ENCODE measurements at regions not wholly inside any gene's neighbourhood (a gene's known extent, or its start where the extent isn't known, plus 50 kb on each side); places are given as distances from the start of the nearest gene placed in this dataset.

- DNase-seq = no peak
Observed at GRCh38 chr6:132995432-132995831, 181.1 kb downstream of the RPS12 start.

GRCh38 chr6:132998418-132998817, 184.0 kb downstream of the RPS12 start:
- POLR2A ChIA-PET = no interaction called here
- peaks cover 0 to 2% (median 0%) of the 10 kb centered on the region in 5 experiments for H3K9me3 ChIP-seq (ENCODE audit: control extremely low read depth in 1 of 5, control insufficient read depth in 4 of 5, insufficient read depth in 2 of 5, low read depth in 1 of 5, low read length in 4 of 5)
- no peaks in the 10 kb centered on the region for H3K4me1 ChIP-seq (ENCODE audit: control extremely low read depth in 1 of 4, control insufficient read depth in 4 of 4, insufficient read depth in 4 of 4, low read length in 3 of 4)
- H3K36me3 ChIP-seq (ENCODE audit: control insufficient read depth in 4 of 4, insufficient read depth in 4 of 4, low read length in 3 of 4) = no peaks in the 10 kb centered on the region
- peaks cover 0 to 5% (median 0%) of the 10 kb centered on the region in 5 experiments for H3K27me3 ChIP-seq (replicated peaks in 2 of 5; ENCODE audit: control insufficient read depth in 4 of 5, insufficient read depth in 5 of 5, low read length in 4 of 5)
- no peak overlapping the region for H3K4me3 ChIP-seq (ENCODE audit: control insufficient read depth in 1 of 7, extremely low read depth in 1 of 7, insufficient read depth in 4 of 7, low read depth in 2 of 7, low read length in 6 of 7)
- no peak overlapping the region for H3K27ac ChIP-seq (ENCODE audit: insufficient read depth in 1 of 2, low read depth in 1 of 2, low read length in 2 of 2, poor library complexity in 1 of 2, severe bottlenecking in 2 of 2)
- no peak for DNase-seq
- CTCF ChIA-PET = no interaction called here

More at GRCh38 chr6:132995432-132995831, 181.1 kb downstream of the RPS12 start:
- Histone ChIP-seq H3K4me3 (ENCODE audit: control insufficient read depth in 1 of 7, extremely low read depth in 1 of 7, insufficient read depth in 4 of 7, low read depth in 2 of 7, low read length in 6 of 7) (no peak overlapping the region), H3K36me3 (ENCODE audit: control insufficient read depth in 4 of 4, insufficient read depth in 4 of 4, low read length in 3 of 4) (no peaks in the 10 kb centered on the region), H3K27ac (ENCODE audit: insufficient read depth in 1 of 2, low read depth in 1 of 2, low read length in 2 of 2, poor library complexity in 1 of 2, severe bottlenecking in 2 of 2) (no peak overlapping the region), H3K9me3 (ENCODE audit: control extremely low read depth in 1 of 5, control insufficient read depth in 4 of 5, insufficient read depth in 2 of 5, low read depth in 1 of 5, low read length in 4 of 5) (no peaks in the 10 kb centered on the region), H3K4me1 (ENCODE audit: control extremely low read depth in 1 of 4, control insufficient read depth in 4 of 4, insufficient read depth in 4 of 4, low read length in 3 of 4) (no peaks in the 10 kb centered on the region), H3K27me3 (replicated peaks in 2 of 5; ENCODE audit: control insufficient read depth in 4 of 5, insufficient read depth in 5 of 5, low read length in 4 of 5) (peaks cover 0 to 5% (median 0%) of the 10 kb centered on the region in 5 experiments)
- ChIA-PET POLR2A (no interaction called here), CTCF (no interaction called here)
- 95% methylated on average over 3 of the region's 3 CpGs for WGBS (ENCODE audit: insufficient coverage)

GRCh38 chr6:133001040-133001565, 186.7 kb downstream of the RPS12 start:
- DNase-seq = no peak
- H3K27me3 ChIP-seq (replicated peaks in 2 of 5; ENCODE audit: control insufficient read depth in 4 of 5, insufficient read depth in 5 of 5, low read length in 4 of 5) = no peaks in the 10 kb centered on the region
- WGBS (ENCODE audit: insufficient coverage) = 100% methylated on average over 1 of the region's 2 CpGs
- H3K4me1 ChIP-seq (ENCODE audit: control extremely low read depth in 1 of 4, control insufficient read depth in 4 of 4, insufficient read depth in 4 of 4, low read length in 3 of 4) = no peaks in the 10 kb centered on the region
- CTCF ChIA-PET = no interaction called here
- H3K9me3 ChIP-seq (ENCODE audit: control extremely low read depth in 1 of 5, control insufficient read depth in 4 of 5, insufficient read depth in 2 of 5, low read depth in 1 of 5, low read length in 4 of 5) = peaks cover 0 to 4% (median 0%) of the 10 kb centered on the region in 5 experiments
- H3K27ac ChIP-seq (ENCODE audit: insufficient read depth in 1 of 2, low read depth in 1 of 2, low read length in 2 of 2, poor library complexity in 1 of 2, severe bottlenecking in 2 of 2) = no peak overlapping the region
- no peak overlapping the region for H3K4me3 ChIP-seq (ENCODE audit: control insufficient read depth in 1 of 7, extremely low read depth in 1 of 7, insufficient read depth in 4 of 7, low read depth in 2 of 7, low read length in 6 of 7)
- POLR2A ChIA-PET = no interaction called here
- no peaks in the 10 kb centered on the region for H3K36me3 ChIP-seq (ENCODE audit: control insufficient read depth in 4 of 4, insufficient read depth in 4 of 4, low read length in 3 of 4)

GRCh38 chr6:133004304-133004884, 190.0 kb downstream of the RPS12 start:
- H3K36me3 ChIP-seq (ENCODE audit: control insufficient read depth in 4 of 4, insufficient read depth in 4 of 4, low read length in 3 of 4) = no peaks in the 10 kb centered on the region
- no peaks in the 10 kb centered on the region for H3K4me1 ChIP-seq (ENCODE audit: control extremely low read depth in 1 of 4, control insufficient read depth in 4 of 4, insufficient read depth in 4 of 4, low read length in 3 of 4)
- peaks cover 0 to 4% (median 0%) of the 10 kb centered on the region in 5 experiments for H3K9me3 ChIP-seq (ENCODE audit: control extremely low read depth in 1 of 5, control insufficient read depth in 4 of 5, insufficient read depth in 2 of 5, low read depth in 1 of 5, low read length in 4 of 5)
- no peak for DNase-seq
- WGBS (ENCODE audit: insufficient coverage) = 100% methylated on average over 1 of the region's 2 CpGs
- ChIA-PET CTCF (no interaction called here), POLR2A (no interaction called here)
- H3K27ac ChIP-seq (ENCODE audit: insufficient read depth in 1 of 2, low read depth in 1 of 2, low read length in 2 of 2, poor library complexity in 1 of 2, severe bottlenecking in 2 of 2) = no peak overlapping the region
- H3K27me3 ChIP-seq (replicated peaks in 2 of 5; ENCODE audit: control insufficient read depth in 4 of 5, insufficient read depth in 5 of 5, low read length in 4 of 5) = no peaks in the 10 kb centered on the region
- no peak overlapping the region for H3K4me3 ChIP-seq (ENCODE audit: control insufficient read depth in 1 of 7, extremely low read depth in 1 of 7, insufficient read depth in 4 of 7, low read depth in 2 of 7, low read length in 6 of 7)

GRCh38 chr6:133012774-133013173, 198.4 kb downstream of the RPS12 start:
- ChIA-PET POLR2A (no interaction called here), CTCF (no interaction called here)
- H3K4me3 ChIP-seq (ENCODE audit: control insufficient read depth in 1 of 7, extremely low read depth in 1 of 7, insufficient read depth in 4 of 7, low read depth in 2 of 7, low read length in 6 of 7) = no peak overlapping the region
- no peak overlapping the region for H3K27ac ChIP-seq (ENCODE audit: insufficient read depth in 1 of 2, low read depth in 1 of 2, low read length in 2 of 2, poor library complexity in 1 of 2, severe bottlenecking in 2 of 2)
- H3K4me1 ChIP-seq (ENCODE audit: control extremely low read depth in 1 of 4, control insufficient read depth in 4 of 4, insufficient read depth in 4 of 4, low read length in 3 of 4) = no peaks in the 10 kb centered on the region
- peaks cover 0 to 4% (median 0%) of the 10 kb centered on the region in 5 experiments for H3K27me3 ChIP-seq (replicated peaks in 2 of 5; ENCODE audit: control insufficient read depth in 4 of 5, insufficient read depth in 5 of 5, low read length in 4 of 5)
- no peaks in the 10 kb centered on the region for H3K36me3 ChIP-seq (ENCODE audit: control insufficient read depth in 4 of 4, insufficient read depth in 4 of 4, low read length in 3 of 4)
- no CpG with 5 or more reads among the region's 1 CpG for WGBS (ENCODE audit: insufficient coverage)
- H3K9me3 ChIP-seq (ENCODE audit: control extremely low read depth in 1 of 5, control insufficient read depth in 4 of 5, insufficient read depth in 2 of 5, low read depth in 1 of 5, low read length in 4 of 5) = peaks cover 0 to 1% (median 0%) of the 10 kb centered on the region in 5 experiments
- DNase-seq = no peak

GRCh38 chr6:133016631-133017030, 202.3 kb downstream of the RPS12 start:
- POLR2A ChIA-PET = no interaction called here
- Histone ChIP-seq H3K9me3 (ENCODE audit: control extremely low read depth in 1 of 5, control insufficient read depth in 4 of 5, insufficient read depth in 2 of 5, low read depth in 1 of 5, low read length in 4 of 5) (peaks cover 0 to 1% (median 0%) of the 10 kb centered on the region in 5 experiments), H3K4me3 (ENCODE audit: control insufficient read depth in 1 of 7, extremely low read depth in 1 of 7, insufficient read depth in 4 of 7, low read depth in 2 of 7, low read length in 6 of 7) (no peak overlapping the region), H3K27me3 (replicated peaks in 2 of 5; ENCODE audit: control insufficient read depth in 4 of 5, insufficient read depth in 5 of 5, low read length in 4 of 5) (peaks cover 0 to 4% (median 0%) of the 10 kb centered on the region in 5 experiments), H3K36me3 (ENCODE audit: control insufficient read depth in 4 of 4, insufficient read depth in 4 of 4, low read length in 3 of 4) (no peaks in the 10 kb centered on the region), H3K4me1 (ENCODE audit: control extremely low read depth in 1 of 4, control insufficient read depth in 4 of 4, insufficient read depth in 4 of 4, low read length in 3 of 4) (no peaks in the 10 kb centered on the region), H3K27ac (ENCODE audit: insufficient read depth in 1 of 2, low read depth in 1 of 2, low read length in 2 of 2, poor library complexity in 1 of 2, severe bottlenecking in 2 of 2) (no peak overlapping the region)
- CTCF ChIA-PET = no interaction called here
- 53% methylated on average over 4 of the region's 5 CpGs for WGBS (ENCODE audit: insufficient coverage)
- DNase-seq = no peak

- CTCF ChIA-PET = no interaction called here
- Histone ChIP-seq H3K4me1 (ENCODE audit: control extremely low read depth in 1 of 4, control insufficient read depth in 4 of 4, insufficient read depth in 4 of 4, low read length in 3 of 4) (no peaks in the 10 kb centered on the region), H3K9me3 (ENCODE audit: control extremely low read depth in 1 of 5, control insufficient read depth in 4 of 5, insufficient read depth in 2 of 5, low read depth in 1 of 5, low read length in 4 of 5) (no peaks in the 10 kb centered on the region), H3K27ac (ENCODE audit: insufficient read depth in 1 of 2, low read depth in 1 of 2, low read length in 2 of 2, poor library complexity in 1 of 2, severe bottlenecking in 2 of 2) (no peak overlapping the region), H3K36me3 (ENCODE audit: control insufficient read depth in 4 of 4, insufficient read depth in 4 of 4, low read length in 3 of 4) (no peaks in the 10 kb centered on the region), H3K4me3 (ENCODE audit: control insufficient read depth in 1 of 7, extremely low read depth in 1 of 7, insufficient read depth in 4 of 7, low read depth in 2 of 7, low read length in 6 of 7) (no peak overlapping the region), H3K27me3 (replicated peaks in 2 of 5; ENCODE audit: control insufficient read depth in 4 of 5, insufficient read depth in 5 of 5, low read length in 4 of 5) (peaks cover 0 to 3% (median 0%) of the 10 kb centered on the region in 5 experiments)
- WGBS (ENCODE audit: insufficient coverage) = 100% methylated on average over 3 of the region's 5 CpGs
- POLR2A ChIA-PET = no interaction called here
- no peak for DNase-seq
Observed at GRCh38 chr6:133017581-133017980, 203.2 kb downstream of the RPS12 start.
